NOMO-1 treated with DMSO at 0.1 percent for 48 hours (cell line): ENCODE measurements at regions not wholly inside any gene's neighbourhood (a gene's known extent, or its start where the extent isn't known, plus 50 kb on each side); places are given as distances from the start of the nearest gene placed in this dataset.
A peak's percentile ranks its signal among the peaks of the same experiment; 100 is the strongest.

ENCODE experiments used
- DNase-seq: peaks from one replicate; lab custom pipeline; 2025; ENCODE audit not compliant: unreplicated experiment; lab: John Stamatoyannopoulos, UW

GRCh38 chr2:118525346-118525745 lies 322.1 kb downstream of the EN1 start:
- DNase-seq, result no peak

GRCh38 chr2:118524911-118525310 lies 322.5 kb downstream of the EN1 start:
- no peak for DNase-seq

GRCh38 chr2:118523761-118524160 lies 323.7 kb downstream of the EN1 start:
- no peak for DNase-seq

GRCh38 chr2:118521960-118522359 lies 325.5 kb downstream of the EN1 start:
- no peak for DNase-seq

- no peak for DNase-seq
Measured at GRCh38 chr2:118521272-118521671, 326.2 kb downstream of the EN1 start.

GRCh38 chr2:118520246-118520645 lies 327.2 kb downstream of the EN1 start:
- no peak for DNase-seq

- DNase-seq, result no peak
Measured at GRCh38 chr2:118519511-118519910, 327.9 kb downstream of the EN1 start.

- no peak for DNase-seq
Measured at GRCh38 chr2:118510807-118511206, 336.6 kb downstream of the EN1 start.

GRCh38 chr2:118509319-118510004 lies 338.0 kb downstream of the EN1 start:
- no peak for DNase-seq

- no peak for DNase-seq
Measured at GRCh38 chr2:118508282-118508681, 339.2 kb downstream of the EN1 start.

GRCh38 chr2:118505436-118505835 lies 342.0 kb downstream of the EN1 start:
- no peak for DNase-seq

- DNase-seq, result no peak
Measured at GRCh38 chr2:118502106-118502505, 345.3 kb downstream of the EN1 start.

GRCh38 chr2:118498943-118499342 lies 348.5 kb downstream of the EN1 start:
- DNase-seq, result no peak

- no peak for DNase-seq
Measured at GRCh38 chr2:118496870-118497611, 350.4 kb downstream of the EN1 start.

GRCh38 chr2:118496467-118496866 lies 351.0 kb downstream of the EN1 start:
- DNase-seq, result no peak

- no peak for DNase-seq
Measured at GRCh38 chr2:118495290-118495689, 352.2 kb downstream of the EN1 start.

- peak; percentile 26 for DNase-seq
Measured at GRCh38 chr2:118493213-118493612, 354.2 kb downstream of the EN1 start.

- DNase-seq, result no peak
Measured at GRCh38 chr2:118492335-118492734, 355.1 kb downstream of the EN1 start.

- no peak for DNase-seq
Measured at GRCh38 chr2:118490330-118490729, 357.1 kb downstream of the EN1 start.

- no peak for DNase-seq
Measured at GRCh38 chr2:118489712-118490299, 357.6 kb downstream of the EN1 start.

GRCh38 chr2:118481299-118481698 lies 366.1 kb downstream of the EN1 start:
- no peak for DNase-seq

GRCh38 chr2:118479020-118479419 lies 368.4 kb downstream of the EN1 start:
- DNase-seq, result no peak
